Smooth muscle cell (in vitro differentiated cells): ENCODE measurements at regions not wholly inside any gene's neighbourhood (a gene's known extent, or its start where the extent isn't known, plus 50 kb on each side); places are given as distances from the start of the nearest gene placed in this dataset.

Experiments
- DNase-seq: peaks from one replicate; lab custom pipeline; 2025; ENCODE audit not compliant: unreplicated experiment; lab: John Stamatoyannopoulos, UW
- H2AFZ ChIP-seq: fragments of 200-600 bp; sonication (generic); 2 replicates; pipeline ENCODE4 v1.6.0; 2016; ENCODE audit warnings: antibody characterized with exemption, low read depth, mild to moderate bottlenecking
- H3F3A ChIP-seq: fragments of 200-600 bp; sonication (generic); 2 replicates; pipeline ENCODE4 v1.6.0; 2017; ENCODE audit warnings: antibody characterized with exemption, low read depth
- H3K27ac ChIP-seq: fragments of 200-600 bp; sonication (generic); 2 replicates; pipeline ENCODE4 v1.5.1; 2016; ENCODE audit warnings: low read depth, mild to moderate bottlenecking
- H3K27me3 ChIP-seq: fragments of 200-600 bp; sonication (generic); 2 replicates; pipeline ENCODE4 v1.6.1; 2016; ENCODE audit warnings: low read depth, mild to moderate bottlenecking
- H3K36me3 ChIP-seq: fragments of 200-600 bp; sonication (generic); 2 replicates; pipeline ENCODE4 v1.5.1; 2016; ENCODE audit warnings: low read depth
- H3K4me1 ChIP-seq: fragments of 200-600 bp; sonication (generic); 2 replicates; pipeline ENCODE4 v1.5.1; 2016; ENCODE audit warnings: low read depth
- H3K4me2 ChIP-seq: fragments of 200-600 bp; sonication (generic); 2 replicates; pipeline ENCODE4 v1.6.0; 2016; ENCODE audit warnings: mild to moderate bottlenecking
- H3K4me3 ChIP-seq: fragments of 200-600 bp; sonication (generic); 2 replicates; pipeline ENCODE4 v1.5.1; 2016; ENCODE audit warnings: mild to moderate bottlenecking
- H3K79me2 ChIP-seq: fragments of 200-600 bp; sonication (generic); 2 replicates; pipeline ENCODE4 v1.6.0; 2016; ENCODE audit warnings: low read depth, mild to moderate bottlenecking
- H3K9ac ChIP-seq: fragments of 200-600 bp; sonication (generic); 2 replicates; pipeline ENCODE4 v1.6.0; 2016; ENCODE audit warnings: low read depth
- H3K9me3 ChIP-seq: fragments of 200-600 bp; sonication (generic); replicated peaks from 2 replicates; pipeline ENCODE4 v1.5.1; 2016; ENCODE audit warnings: low read depth
- H4K20me1 ChIP-seq: fragments of 200-600 bp; sonication (generic); 2 replicates; pipeline ENCODE4 v1.6.0; 2016; ENCODE audit warnings: low read depth
- WGBS: methylation state at CpG from one replicate; pipeline ENCODE4 v1.1.7; 2016; ENCODE audit warnings: low lambda C conversion rate; 5-methylcytosine and 5-hydroxymethylcytosine counted together
- TF ChIP-seq, protein P1 (sequence below): fragments of 200-600 bp; sonication (generic); IDR thresholded peaks from 2 replicates; pipeline ENCODE4 v1.5.1; 2017; ENCODE audit warnings: borderline replicate concordance, mild to moderate bottlenecking, antibody characterized with exemption; ENCODE audit not compliant: insufficient read depth, poor library complexity, severe bottlenecking

DNA sequence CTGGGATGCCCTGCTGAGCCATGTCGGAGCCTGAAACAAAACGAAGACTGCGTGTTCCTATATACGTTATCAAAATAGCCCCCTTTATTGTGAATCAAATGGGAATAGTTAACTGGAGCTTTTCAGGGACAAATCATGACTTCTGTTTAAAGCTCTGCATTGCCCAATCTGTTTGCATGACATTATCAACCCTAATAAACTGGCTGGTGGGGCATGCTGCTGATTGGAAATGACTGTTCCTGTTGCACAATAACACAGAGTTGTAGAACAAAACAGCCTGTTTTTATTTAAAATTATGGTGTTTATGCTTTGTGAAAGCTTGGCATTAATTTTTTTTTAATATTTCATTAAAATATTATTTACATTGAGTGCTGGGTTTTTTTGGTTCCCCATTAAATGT is 215.5 kb downstream of the TMEM167A start:
- H3K36me3 ChIP-seq = no peaks in the 10 kb centered on the region

DNA sequence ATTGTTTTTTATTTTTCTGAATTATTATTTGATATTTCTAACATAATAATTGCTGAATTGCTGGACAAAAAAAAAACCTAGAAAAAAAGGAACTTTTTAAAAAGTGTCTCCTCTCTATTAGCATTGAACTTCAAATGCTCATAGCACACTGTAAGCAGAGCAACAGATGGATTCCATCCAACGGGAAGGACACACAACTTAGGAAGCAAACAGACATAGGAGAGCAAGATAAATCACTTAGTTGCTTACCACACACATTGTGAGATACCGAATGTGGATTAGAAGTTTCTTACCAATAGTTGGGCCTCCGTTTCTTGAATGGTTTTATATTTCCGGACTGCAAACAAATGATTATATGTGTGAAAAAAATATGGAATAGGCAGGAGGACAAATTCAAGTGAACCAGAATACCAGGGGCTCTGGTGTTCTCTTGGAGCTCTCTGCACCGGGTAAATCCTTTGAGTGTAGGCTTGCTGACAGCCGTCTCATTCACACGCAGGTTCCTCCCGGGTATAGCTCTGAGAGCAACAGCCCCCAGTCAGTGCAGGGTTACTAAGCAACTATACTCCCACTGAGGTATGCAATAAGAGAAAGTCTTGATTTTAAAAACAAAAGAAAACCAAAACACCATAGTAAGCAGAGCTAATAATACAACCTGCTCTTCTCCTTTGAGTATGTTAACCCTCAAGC is 217.6 kb downstream of the TMEM167A start:
- DNase-seq = no peak
- peaks cover 52% of the 10 kb centered on the region for H3K4me1 ChIP-seq
- H3K79me2 ChIP-seq = no peaks in the 10 kb centered on the region
- no peak overlapping the region for H3K4me2 ChIP-seq
- TF ChIP-seq, protein P1, sequence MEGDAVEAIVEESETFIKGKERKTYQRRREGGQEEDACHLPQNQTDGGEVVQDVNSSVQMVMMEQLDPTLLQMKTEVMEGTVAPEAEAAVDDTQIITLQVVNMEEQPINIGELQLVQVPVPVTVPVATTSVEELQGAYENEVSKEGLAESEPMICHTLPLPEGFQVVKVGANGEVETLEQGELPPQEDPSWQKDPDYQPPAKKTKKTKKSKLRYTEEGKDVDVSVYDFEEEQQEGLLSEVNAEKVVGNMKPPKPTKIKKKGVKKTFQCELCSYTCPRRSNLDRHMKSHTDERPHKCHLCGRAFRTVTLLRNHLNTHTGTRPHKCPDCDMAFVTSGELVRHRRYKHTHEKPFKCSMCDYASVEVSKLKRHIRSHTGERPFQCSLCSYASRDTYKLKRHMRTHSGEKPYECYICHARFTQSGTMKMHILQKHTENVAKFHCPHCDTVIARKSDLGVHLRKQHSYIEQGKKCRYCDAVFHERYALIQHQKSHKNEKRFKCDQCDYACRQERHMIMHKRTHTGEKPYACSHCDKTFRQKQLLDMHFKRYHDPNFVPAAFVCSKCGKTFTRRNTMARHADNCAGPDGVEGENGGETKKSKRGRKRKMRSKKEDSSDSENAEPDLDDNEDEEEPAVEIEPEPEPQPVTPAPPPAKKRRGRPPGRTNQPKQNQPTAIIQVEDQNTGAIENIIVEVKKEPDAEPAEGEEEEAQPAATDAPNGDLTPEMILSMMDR = no peak
- H3K9me3 ChIP-seq = no peaks in the 10 kb centered on the region
- no peaks in the 10 kb centered on the region for H4K20me1 ChIP-seq
- H3K9ac ChIP-seq = no peak overlapping the region
- no peak overlapping the region for H2AFZ ChIP-seq
- no peak overlapping the region for H3K4me3 ChIP-seq
- H3K36me3 ChIP-seq = no peaks in the 10 kb centered on the region
- H3K27ac ChIP-seq = peak overlapping the region; percentile 10
- H3K27me3 ChIP-seq = no peaks in the 10 kb centered on the region
- H3F3A ChIP-seq = no peaks in the 10 kb centered on the region
- WGBS = 40% methylated on average over 8 of the region's 8 CpGs

More for the DNA sequence above, 215.5 kb downstream of the TMEM167A start:
- Histone ChIP-seq H3K27ac (peak overlapping the region; percentile 50), H4K20me1 (no peaks in the 10 kb centered on the region), H3K9me3 (no peaks in the 10 kb centered on the region), H2AFZ (peak overlapping the region; percentile 55), H3K4me1 (peaks cover 45% of the 10 kb centered on the region), H3K4me2 (no peak overlapping the region), H3K27me3 (no peaks in the 10 kb centered on the region), H3K79me2 (no peaks in the 10 kb centered on the region), H3F3A (no peaks in the 10 kb centered on the region), H3K9ac (no peak overlapping the region), H3K4me3 (no peak overlapping the region)
- no peak for DNase-seq
- TF ChIP-seq, protein P1 = no peak
- WGBS = 44% methylated on average over 4 of the region's 4 CpGs

DNA sequence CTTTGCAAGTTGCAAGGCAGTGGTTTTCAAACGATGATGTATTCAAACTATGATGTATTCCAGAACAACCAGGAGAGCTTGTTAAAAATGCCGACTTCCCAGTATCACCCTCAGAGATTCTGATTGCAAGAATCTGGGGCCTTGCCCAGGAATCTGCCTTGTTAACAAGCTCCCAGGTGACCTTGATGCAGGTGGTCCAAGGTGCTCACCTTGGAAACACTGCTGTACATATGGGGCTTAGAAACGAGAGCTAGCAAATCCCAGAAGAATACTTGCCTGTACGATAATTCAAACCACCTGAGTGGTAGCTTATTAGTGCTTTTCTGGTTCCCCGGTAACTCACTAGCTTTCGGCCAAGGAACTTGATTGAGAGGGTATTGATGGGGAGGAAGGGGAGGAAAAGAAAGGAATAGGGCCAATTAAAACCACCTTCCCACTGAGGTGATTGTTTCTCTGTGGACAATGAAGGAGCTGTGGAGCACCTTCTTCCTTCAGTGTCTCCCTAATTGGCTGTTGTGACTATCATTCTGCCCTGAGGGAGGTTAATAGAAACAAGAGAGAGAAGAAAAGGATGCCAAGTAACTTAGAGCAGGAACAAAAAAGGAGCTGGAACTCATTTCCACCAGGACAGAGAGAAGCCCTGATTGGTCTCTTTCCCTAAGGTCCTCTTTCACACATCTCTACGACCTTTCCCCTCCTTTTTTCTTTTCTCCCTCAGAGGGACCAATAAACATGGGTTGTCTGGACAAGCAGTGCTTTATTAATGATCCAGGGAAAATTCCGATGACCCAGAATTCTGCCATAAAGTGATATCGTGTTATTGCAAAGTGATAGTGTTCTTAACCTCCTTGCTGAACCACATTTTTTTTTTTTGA is 218.8 kb downstream of the TMEM167A start:
- Histone ChIP-seq H3K4me3 (no peak overlapping the region), H3K9ac (no peak overlapping the region), H3K79me2 (no peaks in the 10 kb centered on the region), H2AFZ (peak overlapping the region; percentile 21), H3F3A (no peaks in the 10 kb centered on the region), H3K27me3 (no peaks in the 10 kb centered on the region), H3K9me3 (no peaks in the 10 kb centered on the region), H3K36me3 (no peaks in the 10 kb centered on the region), H4K20me1 (no peaks in the 10 kb centered on the region), H3K27ac (no peak overlapping the region), H3K4me2 (no peak overlapping the region), H3K4me1 (peaks cover 45% of the 10 kb centered on the region)
- TF ChIP-seq, protein P1 = no peak
- DNase-seq = no peak
- 80% methylated on average over 9 of the region's 9 CpGs for WGBS
